H1 (cell line): ENCODE measurements at regions not wholly inside any gene's neighbourhood (a gene's known extent, or its start where the extent isn't known, plus 50 kb on each side); places are given as distances from the start of the nearest gene placed in this dataset.

Experiments used
- BACH1 ChIP-seq: IDR thresholded peaks from 2 replicates; pipeline ENCODE4 v1.6.1; 2012; ENCODE audit warnings: low read length, improper control_type of control experiment
- BCL11A ChIP-seq, 2 experiments: IDR thresholded peaks; one replicate each; pipeline ENCODE4 v1.6.1; 2011; ENCODE audit warnings: low read depth in 2 of 2, low read length in 2 of 2, mild to moderate bottlenecking in 2 of 2
- CREB1 ChIP-seq: IDR thresholded peaks from 2 replicates; pipeline ENCODE4 v1.6.1; 2012; ENCODE audit warnings: inconsistent platforms
- EZH2 ChIP-seq: fragments of 200-600 bp; sonication (generic); IDR thresholded peaks from 2 replicates; pipeline ENCODE4 v1.7.1; 2012; ENCODE audit warnings: low read depth, mild to moderate bottlenecking, moderate library complexity, low read length, inconsistent platforms; ENCODE audit not compliant: severe bottlenecking
- HDAC6 ChIP-seq: IDR thresholded peaks from one replicate; pipeline ENCODE4 v1.7.1; 2012; ENCODE audit warnings: low read depth, mild to moderate bottlenecking, inconsistent platforms, low read length, moderate library complexity
- POLR2A ChIP-seq, 2 experiments: IDR thresholded peaks; 1 replicate in 1 of 2; 2 replicates in 1 of 2; pipeline ENCODE4 v1.6.1; 2011; ENCODE audit warnings: low read depth in 2 of 2, low read length in 2 of 2, mild to moderate bottlenecking in 2 of 2; ENCODE audit errors: control extremely low read depth in 1 of 2
- POLR2AphosphoS5 ChIP-seq: IDR thresholded peaks from 2 replicates; pipeline ENCODE4 v1.6.1; 2011; ENCODE audit warnings: low read depth, low read length
- SP2 ChIP-seq: IDR thresholded peaks from 2 replicates; pipeline ENCODE4 v1.6.1; 2012; ENCODE audit warnings: mild to moderate bottlenecking, low read length, inconsistent platforms
- TF ChIP-seq, protein P1 (sequence below): IDR thresholded peaks from 2 replicates; pipeline ENCODE4 v1.6.1; 2012; ENCODE audit warnings: inconsistent platforms
- TF ChIP-seq, protein P2 (sequence below), 3 experiments: IDR thresholded peaks; 1 replicate in 2 of 3; 2 replicates in 1 of 3; pipeline versions ENCODE4 v1.5.1 to v1.6.1; 2011; ENCODE audit warnings: low read length in 3 of 3, mild to moderate bottlenecking in 3 of 3, inconsistent platforms in 2 of 3, low read depth in 1 of 3, moderate library complexity in 1 of 3; ENCODE audit not compliant: insufficient read depth in 1 of 3; ENCODE audit errors: control extremely low read depth in 1 of 3
- TF ChIP-seq, protein P3 (sequence below): IDR thresholded peaks from 2 replicates; pipeline ENCODE4 v1.6.1; 2011; ENCODE audit warnings: low read length, improper control_type of control experiment
- TF ChIP-seq, protein P4 (sequence below): IDR thresholded peaks from 2 replicates; pipeline ENCODE4 v1.6.1; 2012; ENCODE audit warnings: inconsistent platforms

DNA sequence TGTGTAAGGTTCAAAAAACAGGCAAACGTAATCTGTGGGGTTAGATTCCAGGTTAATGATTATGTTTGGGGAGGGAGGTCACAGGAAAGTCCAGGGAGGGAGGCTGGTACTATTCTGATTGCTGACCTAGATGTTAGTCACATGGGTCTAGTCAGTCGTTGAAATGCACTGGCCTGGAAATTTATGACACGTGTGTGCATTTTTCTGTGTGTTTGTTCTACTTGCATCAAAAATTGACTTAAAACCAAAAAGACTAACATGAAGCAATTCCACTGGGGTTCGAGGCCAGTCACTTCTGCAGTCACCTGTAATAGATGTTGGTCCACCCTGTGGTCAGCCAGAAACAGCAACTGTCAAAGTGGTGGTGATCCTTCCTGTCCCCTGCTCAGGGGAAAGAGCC, 104.2 kb upstream of the MLN start:
- TF ChIP-seq BACH1 (no peak), POLR2A (IDR thresholded peaks at IDR 0.05; ENCODE audit: control extremely low read depth in 1 of 2, low read depth in 2 of 2, low read length in 2 of 2) (no peak), EZH2 (no peak), CREB1 (no peak), HDAC6 (no peak), POLR2AphosphoS5 (no peak), SP2 (no peak), BCL11A (IDR thresholded peaks at IDR 0.05; ENCODE audit: low read depth in 2 of 2, low read length in 2 of 2) (no peak)
- TF ChIP-seq, protein P1, sequence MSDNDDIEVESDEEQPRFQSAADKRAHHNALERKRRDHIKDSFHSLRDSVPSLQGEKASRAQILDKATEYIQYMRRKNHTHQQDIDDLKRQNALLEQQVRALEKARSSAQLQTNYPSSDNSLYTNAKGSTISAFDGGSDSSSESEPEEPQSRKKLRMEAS: no peak
- TF ChIP-seq, protein P2, sequence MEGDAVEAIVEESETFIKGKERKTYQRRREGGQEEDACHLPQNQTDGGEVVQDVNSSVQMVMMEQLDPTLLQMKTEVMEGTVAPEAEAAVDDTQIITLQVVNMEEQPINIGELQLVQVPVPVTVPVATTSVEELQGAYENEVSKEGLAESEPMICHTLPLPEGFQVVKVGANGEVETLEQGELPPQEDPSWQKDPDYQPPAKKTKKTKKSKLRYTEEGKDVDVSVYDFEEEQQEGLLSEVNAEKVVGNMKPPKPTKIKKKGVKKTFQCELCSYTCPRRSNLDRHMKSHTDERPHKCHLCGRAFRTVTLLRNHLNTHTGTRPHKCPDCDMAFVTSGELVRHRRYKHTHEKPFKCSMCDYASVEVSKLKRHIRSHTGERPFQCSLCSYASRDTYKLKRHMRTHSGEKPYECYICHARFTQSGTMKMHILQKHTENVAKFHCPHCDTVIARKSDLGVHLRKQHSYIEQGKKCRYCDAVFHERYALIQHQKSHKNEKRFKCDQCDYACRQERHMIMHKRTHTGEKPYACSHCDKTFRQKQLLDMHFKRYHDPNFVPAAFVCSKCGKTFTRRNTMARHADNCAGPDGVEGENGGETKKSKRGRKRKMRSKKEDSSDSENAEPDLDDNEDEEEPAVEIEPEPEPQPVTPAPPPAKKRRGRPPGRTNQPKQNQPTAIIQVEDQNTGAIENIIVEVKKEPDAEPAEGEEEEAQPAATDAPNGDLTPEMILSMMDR (IDR thresholded peaks at IDR 0.05; ENCODE audit: control extremely low read depth in 1 of 3, insufficient read depth in 1 of 3, low read depth in 1 of 3, low read length in 3 of 3): no peak
- TF ChIP-seq, protein P3, sequence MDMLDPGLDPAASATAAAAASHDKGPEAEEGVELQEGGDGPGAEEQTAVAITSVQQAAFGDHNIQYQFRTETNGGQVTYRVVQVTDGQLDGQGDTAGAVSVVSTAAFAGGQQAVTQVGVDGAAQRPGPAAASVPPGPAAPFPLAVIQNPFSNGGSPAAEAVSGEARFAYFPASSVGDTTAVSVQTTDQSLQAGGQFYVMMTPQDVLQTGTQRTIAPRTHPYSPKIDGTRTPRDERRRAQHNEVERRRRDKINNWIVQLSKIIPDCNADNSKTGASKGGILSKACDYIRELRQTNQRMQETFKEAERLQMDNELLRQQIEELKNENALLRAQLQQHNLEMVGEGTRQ: no peak
- TF ChIP-seq, protein P4, sequence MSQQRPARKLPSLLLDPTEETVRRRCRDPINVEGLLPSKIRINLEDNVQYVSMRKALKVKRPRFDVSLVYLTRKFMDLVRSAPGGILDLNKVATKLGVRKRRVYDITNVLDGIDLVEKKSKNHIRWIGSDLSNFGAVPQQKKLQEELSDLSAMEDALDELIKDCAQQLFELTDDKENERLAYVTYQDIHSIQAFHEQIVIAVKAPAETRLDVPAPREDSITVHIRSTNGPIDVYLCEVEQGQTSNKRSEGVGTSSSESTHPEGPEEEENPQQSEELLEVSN: no peak
